ENCODE measurements at regions not wholly inside any gene's neighbourhood (a gene's known extent, or its start where the extent isn't known, plus 50 kb on each side); places are given as distances from the start of the nearest gene placed in this dataset.
"Not testable (repeated sequence)": the region's sequence is repeated elsewhere in the genome, so short reads cannot be mapped to it uniquely, and the experiment has no call there.

- no peak for DNase-seq
- ChIA-PET POLR2A (ENCODE audit: partially characterized antibody) (no interaction called here), CTCF (ENCODE audit: partially characterized antibody) (no interaction called here)
- Histone ChIP-seq H3K9me3 (ENCODE audit: control insufficient read depth in 1 of 2, low read length in 2 of 2) (no peaks in the 10 kb centered on the region), H3K36me3 (ENCODE audit: insufficient read depth, low read length) (no peaks in the 10 kb centered on the region), H3K27ac (ENCODE audit: low read depth, low read length) (no peak overlapping the region), H3K4me3 (ENCODE audit: low read length in 2 of 2) (no peak overlapping the region), H3K27me3 (ENCODE audit: insufficient read depth, low read length) (no peaks in the 10 kb centered on the region), H3K4me1 (ENCODE audit: insufficient read depth, low read length) (no peaks in the 10 kb centered on the region)
- H3K4me1 Mint-ChIP-seq, result peaks cover 0 to 13% (median 4%) of the 10 kb centered on the region in 4 donors
- H3K27me3 Mint-ChIP-seq, result peaks cover 10 to 19% of the 10 kb centered on the region in 2 donors
- no peak overlapping the region for H3K27ac Mint-ChIP-seq
- H3K36me3 Mint-ChIP-seq, result no peaks in the 10 kb centered on the region
- intact Hi-C loops (cut with micrococcal nuclease), result no loop called here
- H3K4me3 Mint-ChIP-seq, result no peak overlapping the region
- peaks cover 0 to 2% (median 0%) of the 10 kb centered on the region in 8 donors for H3K9me3 Mint-ChIP-seq
Observed at GRCh38 chr12:46903058-46903457, 77.3 kb upstream of the SLC38A4 start.

GRCh38 chr12:46904406-46905238 is 78.8 kb upstream of the SLC38A4 start:
- Histone ChIP-seq H3K4me1 (ENCODE audit: insufficient read depth, low read length) (no peaks in the 10 kb centered on the region), H3K27me3 (ENCODE audit: insufficient read depth, low read length) (no peaks in the 10 kb centered on the region), H3K36me3 (ENCODE audit: insufficient read depth, low read length) (no peaks in the 10 kb centered on the region), H3K4me3 (ENCODE audit: low read length in 2 of 2) (no peak overlapping the region), H3K27ac (ENCODE audit: low read depth, low read length) (no peak overlapping the region), H3K9me3 (ENCODE audit: control insufficient read depth in 1 of 2, low read length in 2 of 2) (no peaks in the 10 kb centered on the region)
- ChIA-PET CTCF (ENCODE audit: partially characterized antibody) (interaction anchor here (1.0 kb wide), 1 partner anchor 149 kb away, joined by 3 read pairs; no protein-coding TSS in a partner anchor), POLR2A (ENCODE audit: partially characterized antibody) (no interaction called here)
- Mint-ChIP-seq H3K4me1 (peaks cover 0 to 5% (median 0%) of the 10 kb centered on the region in 4 donors), H3K27ac (no peak overlapping the region), H3K27me3 (peaks cover 11 to 24% of the 10 kb centered on the region in 2 donors), H3K4me3 (no peak overlapping the region), H3K36me3 (no peaks in the 10 kb centered on the region), H3K9me3 (peaks cover 0 to 10% (median 5%) of the 10 kb centered on the region in 8 donors)
- intact Hi-C loops (cut with micrococcal nuclease), result no loop called here
- no peak for DNase-seq

GRCh38 chr12:46905239-46905627 is 79.4 kb upstream of the SLC38A4 start:
- H3K4me1 Mint-ChIP-seq; POLR2A ChIA-PET (ENCODE audit: partially characterized antibody); H3K27ac Mint-ChIP-seq; intact Hi-C loops (cut with micrococcal nuclease); H3K4me3 Mint-ChIP-seq; DNase-seq; H3K27me3 ChIP-seq (ENCODE audit: insufficient read depth, low read length); H3K36me3 ChIP-seq (ENCODE audit: insufficient read depth, low read length); H3K4me3 ChIP-seq (ENCODE audit: low read length in 2 of 2); H3K4me1 ChIP-seq (ENCODE audit: insufficient read depth, low read length); H3K36me3 Mint-ChIP-seq; H3K27ac ChIP-seq (ENCODE audit: low read depth, low read length); H3K9me3 ChIP-seq (ENCODE audit: control insufficient read depth in 1 of 2, low read length in 2 of 2): not testable (repeated sequence)
- H3K9me3 Mint-ChIP-seq, result peaks cover 0 to 16% (median 10%) of the 10 kb centered on the region in 8 donors
- peaks cover 17 to 24% of the 10 kb centered on the region in 2 donors for H3K27me3 Mint-ChIP-seq
- CTCF ChIA-PET (ENCODE audit: partially characterized antibody), result interaction anchor here (1.0 kb wide), 1 partner anchor 149 kb away, joined by 3 read pairs; no protein-coding TSS in a partner anchor

- H3K4me1 Mint-ChIP-seq, result no peaks in the 10 kb centered on the region
- H3K27me3 ChIP-seq (ENCODE audit: insufficient read depth, low read length), result no peaks in the 10 kb centered on the region
- CTCF ChIA-PET (ENCODE audit: partially characterized antibody), result no interaction called here
- H3K4me3 Mint-ChIP-seq, result no peak overlapping the region
- POLR2A ChIA-PET (ENCODE audit: partially characterized antibody), result no interaction called here
- intact Hi-C loops (cut with micrococcal nuclease), result no loop called here
- no peak overlapping the region for H3K27ac ChIP-seq (ENCODE audit: low read depth, low read length)
- no peak overlapping the region for H3K4me3 ChIP-seq (ENCODE audit: low read length in 2 of 2)
- no peaks in the 10 kb centered on the region for H3K4me1 ChIP-seq (ENCODE audit: insufficient read depth, low read length)
- no peaks in the 10 kb centered on the region for H3K36me3 ChIP-seq (ENCODE audit: insufficient read depth, low read length)
- H3K27ac Mint-ChIP-seq, result no peak overlapping the region
- peaks cover 3 to 27% (median 16%) of the 10 kb centered on the region in 8 donors for H3K9me3 Mint-ChIP-seq
- no peak for DNase-seq
- H3K36me3 Mint-ChIP-seq, result no peaks in the 10 kb centered on the region
- no peaks in the 10 kb centered on the region for H3K9me3 ChIP-seq (ENCODE audit: control insufficient read depth in 1 of 2, low read length in 2 of 2)
- peaks cover 20 to 26% of the 10 kb centered on the region in 2 donors for H3K27me3 Mint-ChIP-seq
Observed at GRCh38 chr12:46907791-46908190, 82.0 kb upstream of the SLC38A4 start.

- intact Hi-C loops (cut with micrococcal nuclease), result no loop called here
- Histone ChIP-seq H3K27ac (ENCODE audit: low read depth, low read length) (no peak overlapping the region), H3K36me3 (ENCODE audit: insufficient read depth, low read length) (no peaks in the 10 kb centered on the region), H3K4me3 (ENCODE audit: low read length in 2 of 2) (no peak overlapping the region), H3K4me1 (ENCODE audit: insufficient read depth, low read length) (no peaks in the 10 kb centered on the region), H3K9me3 (ENCODE audit: control insufficient read depth in 1 of 2, low read length in 2 of 2) (no peaks in the 10 kb centered on the region), H3K27me3 (ENCODE audit: insufficient read depth, low read length) (no peaks in the 10 kb centered on the region)
- no peak for DNase-seq
- Mint-ChIP-seq H3K4me3 (no peak overlapping the region), H3K9me3 (peaks cover 3 to 28% (median 16%) of the 10 kb centered on the region in 8 donors), H3K4me1 (no peaks in the 10 kb centered on the region), H3K27me3 (peaks cover 20 to 22% of the 10 kb centered on the region in 2 donors), H3K36me3 (no peaks in the 10 kb centered on the region), H3K27ac (no peak overlapping the region)
- ChIA-PET POLR2A (ENCODE audit: partially characterized antibody) (no interaction called here), CTCF (ENCODE audit: partially characterized antibody) (no interaction called here)
Observed at GRCh38 chr12:46908236-46908935, 82.6 kb upstream of the SLC38A4 start.

GRCh38 chr12:46908936-46909635 is 83.3 kb upstream of the SLC38A4 start:
- no peaks in the 10 kb centered on the region for H3K27me3 ChIP-seq (ENCODE audit: insufficient read depth, low read length)
- CTCF ChIA-PET (ENCODE audit: partially characterized antibody), result no interaction called here
- peaks cover 3 to 32% (median 18%) of the 10 kb centered on the region in 8 donors for H3K9me3 Mint-ChIP-seq
- no peaks in the 10 kb centered on the region for H3K36me3 ChIP-seq (ENCODE audit: insufficient read depth, low read length)
- H3K4me1 ChIP-seq (ENCODE audit: insufficient read depth, low read length), result no peaks in the 10 kb centered on the region
- H3K36me3 Mint-ChIP-seq, result no peaks in the 10 kb centered on the region
- no peak overlapping the region for H3K27ac ChIP-seq (ENCODE audit: low read depth, low read length)
- POLR2A ChIA-PET (ENCODE audit: partially characterized antibody), result no interaction called here
- H3K27ac Mint-ChIP-seq, result no peak overlapping the region
- no peak overlapping the region for H3K4me3 Mint-ChIP-seq
- DNase-seq, result no peak
- no peaks in the 10 kb centered on the region for H3K4me1 Mint-ChIP-seq
- H3K9me3 ChIP-seq (ENCODE audit: control insufficient read depth in 1 of 2, low read length in 2 of 2), result no peaks in the 10 kb centered on the region
- peaks cover 22 to 23% of the 10 kb centered on the region in 2 donors for H3K27me3 Mint-ChIP-seq
- intact Hi-C loops (cut with micrococcal nuclease), result no loop called here
- H3K4me3 ChIP-seq (ENCODE audit: low read length in 2 of 2), result no peak overlapping the region

- H3K27me3 Mint-ChIP-seq, result peaks cover 15 to 16% of the 10 kb centered on the region in 2 donors
- no peak overlapping the region for H3K4me3 Mint-ChIP-seq
- ChIA-PET POLR2A (ENCODE audit: partially characterized antibody) (no interaction called here), CTCF (ENCODE audit: partially characterized antibody) (no interaction called here)
- Histone ChIP-seq H3K36me3 (ENCODE audit: insufficient read depth, low read length) (no peaks in the 10 kb centered on the region), H3K4me3 (ENCODE audit: low read length in 2 of 2) (no peak overlapping the region), H3K9me3 (ENCODE audit: control insufficient read depth in 1 of 2, low read length in 2 of 2) (no peaks in the 10 kb centered on the region), H3K4me1 (ENCODE audit: insufficient read depth, low read length) (no peaks in the 10 kb centered on the region), H3K27ac (ENCODE audit: low read depth, low read length) (no peak overlapping the region), H3K27me3 (ENCODE audit: insufficient read depth, low read length) (no peaks in the 10 kb centered on the region)
- peaks cover 3 to 32% (median 18%) of the 10 kb centered on the region in 8 donors for H3K9me3 Mint-ChIP-seq
- H3K36me3 Mint-ChIP-seq, result no peaks in the 10 kb centered on the region
- H3K27ac Mint-ChIP-seq, result no peak overlapping the region
- H3K4me1 Mint-ChIP-seq, result no peaks in the 10 kb centered on the region
- no peak for DNase-seq
- intact Hi-C loops (cut with micrococcal nuclease), result no loop called here
Observed at GRCh38 chr12:46910830-46911229, 85.0 kb upstream of the SLC38A4 start.

Data from CD4-positive, alpha-beta memory T cell (primary cell).